SIG-M5 treated with dmso at 0.1 percent for 504 hours (cell line): ENCODE measurements at regions not wholly inside any gene's neighbourhood (a gene's known extent, or its start where the extent isn't known, plus 50 kb on each side); places are given as distances from the start of the nearest gene placed in this dataset.

Experiments used
- DNase-seq: peaks from one replicate; lab custom pipeline; 2025; ENCODE audit not compliant: unreplicated experiment; lab: John Stamatoyannopoulos, UW

DNA sequence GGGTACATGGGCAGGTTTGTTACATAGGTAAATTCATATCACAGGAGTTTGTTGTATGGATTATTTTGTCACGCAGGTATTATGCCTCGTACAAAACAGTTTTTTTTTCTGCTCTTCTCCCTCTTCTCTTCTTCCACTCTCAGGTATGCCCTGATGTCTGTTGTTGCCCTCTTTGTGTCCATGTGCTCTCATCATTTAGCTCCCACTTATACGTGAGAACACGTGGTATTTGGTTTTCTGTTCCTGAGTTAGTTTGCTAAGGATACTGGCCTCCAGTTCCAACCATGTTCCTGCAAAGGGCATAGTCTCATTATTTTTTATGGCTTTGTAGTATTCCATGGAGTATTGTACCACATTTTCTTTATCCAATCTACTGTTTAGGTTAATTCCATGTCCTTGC lies 65.7 kb downstream of the UNC5CL start:
- DNase-seq = no peak

GRCh38 chr6:40972814-40973213 lies 66.2 kb downstream of the UNC5CL start:
- DNase-seq = no peak

DNA sequence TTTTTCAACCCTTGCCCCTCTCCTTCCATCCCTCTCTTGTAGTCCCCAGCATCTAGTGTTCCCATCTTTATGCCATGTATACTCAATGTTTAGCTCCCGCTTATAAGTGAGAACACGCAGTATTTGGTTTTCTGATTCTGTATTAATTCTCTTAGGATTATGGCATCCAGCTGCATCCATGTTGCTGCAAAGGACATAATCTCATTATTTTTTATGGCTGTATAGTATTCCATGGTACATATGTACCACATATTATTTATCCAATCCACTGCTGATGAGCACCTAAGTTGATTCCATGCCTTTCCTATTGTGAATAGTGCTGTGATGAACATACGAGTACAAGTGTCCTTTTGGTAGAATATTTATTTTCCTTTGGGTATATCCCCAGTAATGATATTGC lies 66.8 kb downstream of the UNC5CL start:
- no peak for DNase-seq

GRCh38 chr6:40968620-40969164 lies 70.3 kb downstream of the UNC5CL start:
- no peak for DNase-seq

- DNase-seq = no peak
Measured at GRCh38 chr6:40966860-40967259, 72.2 kb downstream of the UNC5CL start.

DNA sequence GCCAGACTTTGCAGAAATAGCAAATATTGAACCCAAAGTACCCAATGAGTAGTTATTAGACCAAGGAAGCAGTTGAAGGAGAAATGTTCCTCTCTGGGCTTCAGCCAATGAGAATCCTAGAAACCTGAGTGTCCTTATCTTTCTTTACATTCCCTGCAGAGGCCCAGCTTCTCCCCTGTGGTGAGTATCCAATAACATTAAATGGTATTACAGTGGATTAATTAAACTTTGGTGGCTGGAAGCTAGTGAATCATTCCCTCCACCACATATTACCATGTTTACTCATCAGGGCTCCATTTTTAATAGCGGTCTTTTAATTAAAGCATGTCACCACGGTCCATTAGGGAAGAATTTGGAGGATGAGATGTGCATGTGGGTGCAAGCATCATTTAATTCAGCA lies 74.0 kb downstream of the UNC5CL start:
- DNase-seq = no peak

DNA sequence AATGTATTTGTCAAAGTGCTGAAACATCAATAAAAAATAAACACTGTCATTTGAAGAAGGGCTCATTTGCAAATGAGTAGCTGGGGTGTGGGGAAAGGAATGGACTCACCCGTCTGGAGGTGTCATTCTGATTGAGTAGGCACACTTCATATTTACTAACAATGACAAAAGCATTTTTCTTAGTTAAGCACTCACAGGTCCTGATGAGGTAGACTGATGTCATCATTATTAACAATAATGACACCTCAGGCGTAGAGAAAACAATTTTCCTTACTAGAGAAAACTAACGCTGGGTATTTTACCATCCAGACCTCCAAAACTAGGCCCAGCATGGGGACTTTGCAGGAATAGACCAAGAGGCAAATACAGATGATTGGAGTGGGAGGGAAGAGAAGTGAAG lies 76.0 kb downstream of the UNC5CL start:
- no peak for DNase-seq

DNA sequence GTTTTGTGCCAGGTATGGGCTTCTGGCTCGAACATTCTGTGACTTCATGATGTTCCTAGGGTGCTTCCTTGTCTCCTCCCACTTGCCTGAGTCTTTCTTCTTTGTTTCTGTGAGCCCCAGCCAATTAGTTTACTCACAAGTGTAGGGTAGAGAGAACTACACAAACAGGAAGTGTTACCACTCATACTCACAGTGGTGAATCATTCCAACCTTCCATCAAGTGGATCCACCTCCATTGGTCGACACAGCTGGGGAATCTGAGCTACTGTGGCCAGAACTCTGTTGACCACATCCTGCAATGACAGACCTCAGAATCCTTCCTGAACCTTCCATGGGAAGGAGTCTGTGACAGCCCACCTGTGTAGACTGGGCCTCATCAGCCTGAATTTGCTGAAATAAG lies 76.8 kb downstream of the UNC5CL start:
- DNase-seq = no peak

DNA sequence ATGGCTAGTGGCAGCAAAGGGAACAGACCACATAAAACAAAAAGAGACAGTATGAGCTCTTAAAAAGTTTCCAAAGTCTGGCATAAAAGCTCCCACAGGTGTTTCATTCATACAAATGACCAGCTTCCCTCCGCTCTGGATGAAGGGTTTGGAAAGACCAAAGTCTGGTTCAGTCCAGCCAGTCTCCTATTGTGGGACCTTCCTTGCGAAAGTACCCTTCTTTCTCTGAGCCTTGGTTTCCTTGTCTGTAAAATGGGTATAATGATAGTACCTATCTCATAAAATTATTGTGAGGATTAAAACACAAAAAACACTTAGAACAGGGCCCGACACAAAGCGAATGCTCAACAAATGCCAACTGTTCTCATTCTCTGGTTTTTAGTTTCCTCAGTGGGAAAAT lies 77.2 kb downstream of the UNC5CL start:
- DNase-seq = no peak

- DNase-seq = no peak
Measured at GRCh38 chr6:40960742-40961430, 78.1 kb downstream of the UNC5CL start.

- no peak for DNase-seq
Measured at GRCh38 chr6:40959781-40960327, 79.2 kb downstream of the UNC5CL start.

DNA sequence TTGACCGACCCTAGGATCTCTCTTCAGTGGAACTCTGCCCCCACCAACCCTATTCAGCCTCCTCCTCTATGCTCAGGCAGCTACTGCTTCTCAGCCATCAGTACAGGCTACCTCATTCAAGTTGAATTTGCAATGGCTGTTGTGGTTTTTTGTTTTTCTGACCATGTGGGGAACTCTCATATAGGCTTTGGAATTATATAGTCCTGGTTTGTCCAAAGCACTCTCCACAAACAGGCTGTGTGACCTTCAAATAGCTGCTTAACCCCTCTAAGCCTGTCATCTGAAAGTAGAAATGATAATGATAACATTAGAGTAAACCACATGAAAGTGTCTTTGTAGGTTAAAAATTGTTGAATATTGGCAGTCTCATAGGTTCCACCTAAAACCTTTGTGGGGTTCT lies 80.3 kb downstream of the UNC5CL start:
- no peak for DNase-seq

- DNase-seq = no peak
Measured at GRCh38 chr6:40957616-40958492, 81.2 kb downstream of the UNC5CL start.

DNA sequence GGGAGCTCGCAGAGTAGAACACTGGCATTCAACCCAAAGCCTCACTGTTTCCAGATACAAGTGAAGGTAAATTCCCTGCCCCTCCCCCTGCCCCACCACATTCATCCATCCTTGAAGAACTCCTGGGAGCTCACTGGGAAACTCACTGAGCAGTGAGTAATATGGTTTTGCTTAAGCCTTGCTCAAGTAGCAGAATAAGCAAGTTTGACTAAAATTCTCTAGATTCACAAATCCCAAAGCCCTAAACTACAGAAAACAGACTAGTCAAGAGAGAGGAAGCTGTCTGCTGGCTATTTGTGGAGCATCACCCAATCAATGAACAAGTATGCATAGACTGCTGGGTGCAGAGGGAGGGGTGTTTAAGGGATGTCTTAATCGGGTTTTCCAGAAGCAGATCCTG lies 82.1 kb downstream of the UNC5CL start:
- DNase-seq = no peak

DNA sequence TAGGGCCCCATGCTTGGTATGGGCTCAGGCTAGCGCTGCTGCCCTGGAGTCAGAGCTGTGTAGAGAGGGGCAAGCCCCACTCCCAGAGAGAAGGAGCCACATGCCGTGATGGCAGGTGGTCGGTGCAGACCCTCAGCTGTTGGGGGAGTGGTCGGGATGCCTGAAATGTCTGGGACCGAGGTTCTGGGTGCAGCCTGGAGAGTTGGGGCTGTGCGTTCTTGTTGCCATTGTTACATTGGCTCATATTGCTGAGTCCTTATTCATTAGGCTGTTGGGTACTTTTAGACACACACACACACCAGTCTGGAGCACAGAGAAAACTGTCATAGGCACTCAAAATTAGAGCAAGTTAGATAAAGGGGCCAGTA lies 83.9 kb downstream of the UNC5CL start:
- no peak for DNase-seq

- DNase-seq = no peak
Measured at GRCh38 chr6:40954446-40955177, 84.4 kb downstream of the UNC5CL start.

GRCh38 chr6:40953486-40953885 lies 85.5 kb downstream of the UNC5CL start:
- DNase-seq = no peak

- no peak for DNase-seq
Measured at GRCh38 chr6:40950986-40951698, 87.9 kb downstream of the UNC5CL start.

- DNase-seq = no peak
Measured at GRCh38 chr6:40948570-40948969, 90.5 kb downstream of the UNC5CL start.

- no peak for DNase-seq
Measured at GRCh38 chr6:40947876-40948526, 91.0 kb downstream of the UNC5CL start.
